Fibroblast of lung (primary cell): ENCODE measurements at regions not wholly inside any gene's neighbourhood (a gene's known extent, or its start where the extent isn't known, plus 50 kb on each side); places are given as distances from the start of the nearest gene placed in this dataset.
"Not testable (repeated sequence)": the region's sequence is repeated elsewhere in the genome, so short reads cannot be mapped to it uniquely, and the experiment has no call there.

Source experiments
- DNase-seq, 2 donors: peaks; one replicate each; pipeline versions ENCODE4 v3.0.0 to v3.0.0-alpha.2; 2010; ENCODE audit warnings: low read depth in 2 of 2
- H2AFZ ChIP-seq: 2 replicates; pipeline ENCODE4 v1.5.1; 2012; ENCODE audit warnings: low read length, control low read depth, inconsistent platforms
- H3K27ac ChIP-seq: 2 replicates; pipeline ENCODE4 v1.5.1; 2011; ENCODE audit warnings: low read length, control low read depth; ENCODE audit not compliant: insufficient read depth
- H3K27me3 ChIP-seq: 2 replicates; pipeline ENCODE4 v1.5.1; 2011; ENCODE audit warnings: mild to moderate bottlenecking, low read length; ENCODE audit not compliant: control insufficient read depth, insufficient read depth
- H3K36me3 ChIP-seq: 2 replicates; pipeline ENCODE4 v1.5.1; 2011; ENCODE audit warnings: low read length; ENCODE audit not compliant: control insufficient read depth, insufficient read depth
- H3K4me1 ChIP-seq: 2 replicates; pipeline ENCODE4 v1.5.1; 2011; ENCODE audit warnings: low read length; ENCODE audit not compliant: control insufficient read depth, insufficient read depth; ENCODE audit errors: extremely low read depth
- H3K4me2 ChIP-seq: 2 replicates; pipeline ENCODE4 v1.5.1; 2011; ENCODE audit warnings: low read length, control low read depth; ENCODE audit not compliant: insufficient read depth; ENCODE audit errors: extremely low read depth
- H3K4me3 ChIP-seq, 4 experiments: fragments of 200-600 bp in 1 of 4; sonication (generic) in 1 of 4; replicated peaks in 1 of 4; 2 replicates each; pipeline ENCODE4 v1.5.1; 2011 to 2016; ENCODE audit warnings: low read length in 4 of 4, low read depth in 3 of 4, mild to moderate bottlenecking in 3 of 4, control low read depth in 2 of 4, inconsistent platforms in 1 of 4, mixed read lengths in 1 of 4; ENCODE audit not compliant: insufficient read depth in 1 of 4; ENCODE audit errors: control extremely low read depth in 1 of 4
- H3K79me2 ChIP-seq: 2 replicates; pipeline ENCODE4 v1.5.1; 2012; ENCODE audit warnings: mild to moderate bottlenecking, low read length, inconsistent platforms; ENCODE audit not compliant: control insufficient read depth, insufficient read depth
- H3K9ac ChIP-seq: 2 replicates; pipeline ENCODE4 v1.5.1; 2011; ENCODE audit warnings: mild to moderate bottlenecking, low read length, control low read depth; ENCODE audit not compliant: insufficient read depth
- H3K9me3 ChIP-seq: 2 replicates; pipeline ENCODE4 v1.5.1; 2012; ENCODE audit warnings: low read depth, low read length; ENCODE audit not compliant: control insufficient read depth, insufficient read depth
- H4K20me1 ChIP-seq: 2 replicates; pipeline ENCODE4 v1.5.1; 2011; ENCODE audit warnings: low read length; ENCODE audit not compliant: control insufficient read depth, insufficient read depth; ENCODE audit errors: extremely low read depth
- CTCF ChIP-seq, 2 donors: IDR thresholded peaks in 1 of 2; conservative IDR thresholded peaks in 1 of 2; 1 replicate in 1 of 2; 2 replicates in 1 of 2; pipeline ENCODE4 v1.5.1; 2011 to 2012; ENCODE audit warnings: low read length in 2 of 2, control low read depth in 1 of 2, inconsistent platforms in 1 of 2, low read depth in 1 of 2, mild to moderate bottlenecking in 1 of 2
- EZH2 ChIP-seq: IDR thresholded peaks from 2 replicates; pipeline ENCODE4 v1.5.1; 2012; ENCODE audit warnings: low read length, control low read depth, mild to moderate bottlenecking; ENCODE audit errors: missing control alignments

GRCh38 chr2:12623051-12623450, 93.7 kb upstream of the TRIB2 start:
- Histone ChIP-seq H4K20me1 (no peaks in the 10 kb centered on the region), H3K9me3 (no peaks in the 10 kb centered on the region), H3K27me3 (no peaks in the 10 kb centered on the region), H3K79me2 (no peaks in the 10 kb centered on the region), H2AFZ (no peak overlapping the region), H3K36me3 (no peaks in the 10 kb centered on the region), H3K4me3 (no peak overlapping the region), H3K9ac (no peak overlapping the region), H3K4me2 (no peak overlapping the region), H3K4me1 (peaks cover 5% of the 10 kb centered on the region), H3K27ac (no peak overlapping the region)
- TF ChIP-seq EZH2 (no peak), CTCF (conservative IDR thresholded peaks at IDR 0.05 in 1 of 2, IDR thresholded peaks at IDR 0.05 in 1 of 2; ENCODE audit: low read depth in 1 of 2, low read length in 2 of 2) (no peak)
- no peak for DNase-seq

GRCh38 chr2:12624384-12624783, 92.4 kb upstream of the TRIB2 start:
- Histone ChIP-seq H3K4me2 (no peak overlapping the region), H3K9me3 (no peaks in the 10 kb centered on the region), H3K79me2 (no peaks in the 10 kb centered on the region), H3K4me3 (no peak overlapping the region), H2AFZ (no peak overlapping the region), H3K27ac (no peak overlapping the region), H4K20me1 (no peaks in the 10 kb centered on the region), H3K36me3 (no peaks in the 10 kb centered on the region), H3K27me3 (no peaks in the 10 kb centered on the region), H3K4me1 (peaks cover 5% of the 10 kb centered on the region), H3K9ac (no peak overlapping the region)
- no peak for DNase-seq
- TF ChIP-seq EZH2 (no peak), CTCF (conservative IDR thresholded peaks at IDR 0.05 in 1 of 2, IDR thresholded peaks at IDR 0.05 in 1 of 2; ENCODE audit: low read depth in 1 of 2, low read length in 2 of 2) (no peak)

GRCh38 chr2:12624905-12625598, 91.7 kb upstream of the TRIB2 start:
- Histone ChIP-seq H3K36me3 (no peaks in the 10 kb centered on the region), H3K79me2 (no peaks in the 10 kb centered on the region), H4K20me1 (no peaks in the 10 kb centered on the region), H3K4me3 (no peak overlapping the region), H3K4me1 (peaks cover 5% of the 10 kb centered on the region), H2AFZ (no peak overlapping the region), H3K9ac (no peak overlapping the region), H3K4me2 (no peak overlapping the region), H3K27ac (no peak overlapping the region), H3K27me3 (no peaks in the 10 kb centered on the region), H3K9me3 (no peaks in the 10 kb centered on the region)
- no peak for TF ChIP-seq EZH2
- no peak for TF ChIP-seq CTCF (conservative IDR thresholded peaks at IDR 0.05 in 1 of 2, IDR thresholded peaks at IDR 0.05 in 1 of 2; ENCODE audit: low read depth in 1 of 2, low read length in 2 of 2)
- DNase-seq = no peak

- H3K27me3 ChIP-seq, H3K27ac ChIP-seq, H3K9me3 ChIP-seq, H3K4me1 ChIP-seq, H3K4me3 ChIP-seq, H4K20me1 ChIP-seq, H3K9ac ChIP-seq, H3K36me3 ChIP-seq, H3K79me2 ChIP-seq, H3K4me2 ChIP-seq, H2AFZ ChIP-seq: not testable (repeated sequence)
- DNase-seq = peak in 1 of 2 donors; percentile 17
Measured at GRCh38 chr2:12628541-12628940, 88.2 kb upstream of the TRIB2 start.
